ENCODE measurements at regions not wholly inside any gene's neighbourhood (a gene's known extent, or its start where the extent isn't known, plus 50 kb on each side); places are given as distances from the start of the nearest gene placed in this dataset.

DNA sequence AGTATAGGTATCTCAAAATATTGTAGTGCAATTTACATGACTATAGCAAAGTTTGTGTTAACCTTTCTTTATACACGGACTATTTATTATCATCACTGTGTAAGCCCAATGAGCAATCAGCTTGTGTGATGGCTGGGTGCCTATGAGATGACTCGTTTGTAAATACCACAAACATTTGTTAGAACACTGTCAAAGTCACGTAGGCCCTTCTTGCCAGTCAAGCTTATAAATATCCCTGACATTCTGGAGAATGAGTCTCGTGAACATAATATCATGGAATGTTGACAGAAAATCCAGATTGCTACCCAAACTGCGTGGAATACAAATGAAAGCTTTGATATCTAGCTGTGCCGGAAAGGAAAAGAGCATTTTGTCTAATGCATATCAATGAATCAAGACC lies 648.3 kb upstream of the MDGA2 start:
- no peak for ATAC-seq
- TF ChIP-seq, protein P1, sequence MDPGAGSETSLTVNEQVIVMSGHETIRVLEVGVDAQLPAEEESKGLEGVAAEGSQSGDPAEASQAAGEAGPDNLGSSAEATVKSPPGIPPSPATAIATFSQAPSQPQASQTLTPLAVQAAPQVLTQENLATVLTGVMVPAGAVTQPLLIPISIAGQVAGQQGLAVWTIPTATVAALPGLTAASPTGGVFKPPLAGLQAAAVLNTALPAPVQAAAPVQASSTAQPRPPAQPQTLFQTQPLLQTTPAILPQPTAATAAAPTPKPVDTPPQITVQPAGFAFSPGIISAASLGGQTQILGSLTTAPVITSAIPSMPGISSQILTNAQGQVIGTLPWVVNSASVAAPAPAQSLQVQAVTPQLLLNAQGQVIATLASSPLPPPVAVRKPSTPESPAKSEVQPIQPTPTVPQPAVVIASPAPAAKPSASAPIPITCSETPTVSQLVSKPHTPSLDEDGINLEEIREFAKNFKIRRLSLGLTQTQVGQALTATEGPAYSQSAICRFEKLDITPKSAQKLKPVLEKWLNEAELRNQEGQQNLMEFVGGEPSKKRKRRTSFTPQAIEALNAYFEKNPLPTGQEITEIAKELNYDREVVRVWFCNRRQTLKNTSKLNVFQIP (CRISPR knock-in tag; IDR thresholded peaks at IDR 0.05; ENCODE audit: borderline replicate concordance, low read depth), result no peak
- TF ChIP-seq, protein P2, sequence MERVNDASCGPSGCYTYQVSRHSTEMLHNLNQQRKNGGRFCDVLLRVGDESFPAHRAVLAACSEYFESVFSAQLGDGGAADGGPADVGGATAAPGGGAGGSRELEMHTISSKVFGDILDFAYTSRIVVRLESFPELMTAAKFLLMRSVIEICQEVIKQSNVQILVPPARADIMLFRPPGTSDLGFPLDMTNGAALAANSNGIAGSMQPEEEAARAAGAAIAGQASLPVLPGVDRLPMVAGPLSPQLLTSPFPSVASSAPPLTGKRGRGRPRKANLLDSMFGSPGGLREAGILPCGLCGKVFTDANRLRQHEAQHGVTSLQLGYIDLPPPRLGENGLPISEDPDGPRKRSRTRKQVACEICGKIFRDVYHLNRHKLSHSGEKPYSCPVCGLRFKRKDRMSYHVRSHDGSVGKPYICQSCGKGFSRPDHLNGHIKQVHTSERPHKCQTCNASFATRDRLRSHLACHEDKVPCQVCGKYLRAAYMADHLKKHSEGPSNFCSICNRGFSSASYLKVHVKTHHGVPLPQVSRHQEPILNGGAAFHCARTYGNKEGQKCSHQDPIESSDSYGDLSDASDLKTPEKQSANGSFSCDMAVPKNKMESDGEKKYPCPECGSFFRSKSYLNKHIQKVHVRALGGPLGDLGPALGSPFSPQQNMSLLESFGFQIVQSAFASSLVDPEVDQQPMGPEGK (CRISPR knock-in tag; IDR thresholded peaks at IDR 0.05; ENCODE audit: borderline replicate concordance), result no peak
- TF ChIP-seq TCF4 (CRISPR knock-in tag; IDR thresholded peaks at IDR 0.05; ENCODE audit: borderline replicate concordance), result no peak
- TF ChIP-seq RARB (CRISPR knock-in tag; IDR thresholded peaks at IDR 0.05), result no peak
- no peak for TF ChIP-seq ZNF8 (CRISPR knock-in tag; IDR thresholded peaks at IDR 0.05)
- no peak for TF ChIP-seq ZNF70 (CRISPR knock-in tag; IDR thresholded peaks at IDR 0.05)
- TF ChIP-seq ARNTL (CRISPR knock-in tag; IDR thresholded peaks at IDR 0.05; ENCODE audit: borderline replicate concordance, low read depth), result no peak
- TF ChIP-seq BACH2 (CRISPR knock-in tag; IDR thresholded peaks at IDR 0.05; ENCODE audit: borderline replicate concordance), result no peak
- no peak for TF ChIP-seq PPARA (CRISPR knock-in tag; IDR thresholded peaks at IDR 0.05; ENCODE audit: borderline replicate concordance)

DNA sequence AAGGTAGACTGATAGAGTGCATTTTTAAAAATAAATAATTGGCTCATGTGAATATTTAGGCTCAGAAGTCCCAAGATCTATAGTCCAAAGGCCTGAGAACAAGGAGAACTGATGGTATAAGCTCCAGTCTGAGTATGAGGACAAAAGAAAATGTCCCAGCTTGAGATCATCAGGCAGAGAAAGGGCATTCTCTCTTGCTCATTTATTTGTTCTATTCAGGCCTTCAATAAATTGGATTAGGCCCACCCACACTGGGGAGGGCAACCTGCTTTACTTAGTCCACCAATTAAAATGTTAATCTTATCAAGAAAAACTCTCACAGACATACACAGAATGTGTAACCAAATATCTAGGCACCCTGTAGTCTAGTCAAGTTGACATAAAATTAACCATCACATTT lies 644.4 kb upstream of the MDGA2 start:
- ATAC-seq, result no peak
- TF ChIP-seq CSDC2 (CRISPR knock-in tag; IDR thresholded peaks at IDR 0.05) (no peak), ZNF70 (CRISPR knock-in tag; IDR thresholded peaks at IDR 0.05) (no peak), ZFP3 (CRISPR knock-in tag; IDR thresholded peaks at IDR 0.05) (no peak), TOX (CRISPR knock-in tag; IDR thresholded peaks at IDR 0.05; ENCODE audit: borderline replicate concordance) (no peak), BACH2 (CRISPR knock-in tag; IDR thresholded peaks at IDR 0.05; ENCODE audit: borderline replicate concordance) (no peak), OSR1 (CRISPR knock-in tag; IDR thresholded peaks at IDR 0.05) (no peak), ZC3H10 (CRISPR knock-in tag; IDR thresholded peaks at IDR 0.05) (no peak), ISL1 (CRISPR knock-in tag; IDR thresholded peaks at IDR 0.05) (no peak)
- TF ChIP-seq, protein P3, sequence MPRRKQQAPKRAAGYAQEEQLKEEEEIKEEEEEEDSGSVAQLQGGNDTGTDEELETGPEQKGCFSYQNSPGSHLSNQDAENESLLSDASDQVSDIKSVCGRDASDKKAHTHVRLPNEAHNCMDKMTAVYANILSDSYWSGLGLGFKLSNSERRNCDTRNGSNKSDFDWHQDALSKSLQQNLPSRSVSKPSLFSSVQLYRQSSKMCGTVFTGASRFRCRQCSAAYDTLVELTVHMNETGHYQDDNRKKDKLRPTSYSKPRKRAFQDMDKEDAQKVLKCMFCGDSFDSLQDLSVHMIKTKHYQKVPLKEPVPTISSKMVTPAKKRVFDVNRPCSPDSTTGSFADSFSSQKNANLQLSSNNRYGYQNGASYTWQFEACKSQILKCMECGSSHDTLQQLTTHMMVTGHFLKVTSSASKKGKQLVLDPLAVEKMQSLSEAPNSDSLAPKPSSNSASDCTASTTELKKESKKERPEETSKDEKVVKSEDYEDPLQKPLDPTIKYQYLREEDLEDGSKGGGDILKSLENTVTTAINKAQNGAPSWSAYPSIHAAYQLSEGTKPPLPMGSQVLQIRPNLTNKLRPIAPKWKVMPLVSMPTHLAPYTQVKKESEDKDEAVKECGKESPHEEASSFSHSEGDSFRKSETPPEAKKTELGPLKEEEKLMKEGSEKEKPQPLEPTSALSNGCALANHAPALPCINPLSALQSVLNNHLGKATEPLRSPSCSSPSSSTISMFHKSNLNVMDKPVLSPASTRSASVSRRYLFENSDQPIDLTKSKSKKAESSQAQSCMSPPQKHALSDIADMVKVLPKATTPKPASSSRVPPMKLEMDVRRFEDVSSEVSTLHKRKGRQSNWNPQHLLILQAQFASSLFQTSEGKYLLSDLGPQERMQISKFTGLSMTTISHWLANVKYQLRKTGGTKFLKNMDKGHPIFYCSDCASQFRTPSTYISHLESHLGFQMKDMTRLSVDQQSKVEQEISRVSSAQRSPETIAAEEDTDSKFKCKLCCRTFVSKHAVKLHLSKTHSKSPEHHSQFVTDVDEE (CRISPR knock-in tag; IDR thresholded peaks at IDR 0.05), result no peak
- TF ChIP-seq, protein P4, sequence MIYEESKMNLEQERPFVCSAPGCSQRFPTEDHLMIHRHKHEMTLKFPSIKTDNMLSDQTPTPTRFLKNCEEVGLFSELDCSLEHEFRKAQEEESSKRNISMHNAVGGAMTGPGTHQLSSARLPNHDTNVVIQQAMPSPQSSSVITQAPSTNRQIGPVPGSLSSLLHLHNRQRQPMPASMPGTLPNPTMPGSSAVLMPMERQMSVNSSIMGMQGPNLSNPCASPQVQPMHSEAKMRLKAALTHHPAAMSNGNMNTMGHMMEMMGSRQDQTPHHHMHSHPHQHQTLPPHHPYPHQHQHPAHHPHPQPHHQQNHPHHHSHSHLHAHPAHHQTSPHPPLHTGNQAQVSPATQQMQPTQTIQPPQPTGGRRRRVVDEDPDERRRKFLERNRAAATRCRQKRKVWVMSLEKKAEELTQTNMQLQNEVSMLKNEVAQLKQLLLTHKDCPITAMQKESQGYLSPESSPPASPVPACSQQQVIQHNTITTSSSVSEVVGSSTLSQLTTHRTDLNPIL (CRISPR knock-in tag; IDR thresholded peaks at IDR 0.05; ENCODE audit: low read depth), result no peak
- TF ChIP-seq, protein P5, sequence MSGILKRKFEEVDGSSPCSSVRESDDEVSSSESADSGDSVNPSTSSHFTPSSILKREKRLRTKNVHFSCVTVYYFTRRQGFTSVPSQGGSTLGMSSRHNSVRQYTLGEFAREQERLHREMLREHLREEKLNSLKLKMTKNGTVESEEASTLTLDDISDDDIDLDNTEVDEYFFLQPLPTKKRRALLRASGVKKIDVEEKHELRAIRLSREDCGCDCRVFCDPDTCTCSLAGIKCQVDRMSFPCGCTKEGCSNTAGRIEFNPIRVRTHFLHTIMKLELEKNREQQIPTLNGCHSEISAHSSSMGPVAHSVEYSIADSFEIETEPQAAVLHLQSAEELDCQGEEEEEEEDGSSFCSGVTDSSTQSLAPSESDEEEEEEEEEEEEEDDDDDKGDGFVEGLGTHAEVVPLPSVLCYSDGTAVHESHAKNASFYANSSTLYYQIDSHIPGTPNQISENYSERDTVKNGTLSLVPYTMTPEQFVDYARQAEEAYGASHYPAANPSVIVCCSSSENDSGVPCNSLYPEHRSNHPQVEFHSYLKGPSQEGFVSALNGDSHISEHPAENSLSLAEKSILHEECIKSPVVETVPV (CRISPR knock-in tag; IDR thresholded peaks at IDR 0.05), result no peak

DNA sequence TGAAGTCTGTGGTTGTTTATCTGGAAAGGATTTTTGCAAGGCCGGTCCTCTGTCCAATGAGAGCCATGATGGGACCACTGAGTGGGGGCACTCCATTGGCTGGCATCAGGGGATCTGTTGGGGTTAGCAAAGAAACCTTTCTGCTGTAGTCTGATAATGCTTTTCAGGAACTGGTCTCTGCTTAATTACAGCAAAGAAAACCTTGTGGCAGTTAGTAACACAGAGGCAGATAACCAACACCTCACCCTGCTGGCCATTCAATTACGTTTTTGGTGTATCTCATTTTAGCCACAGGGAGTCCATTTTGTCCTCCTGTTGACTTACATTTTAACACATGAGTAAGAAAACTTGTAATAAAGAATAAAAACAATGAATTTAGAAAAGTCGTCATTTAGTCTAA lies 629.3 kb upstream of the MDGA2 start:
- no peak for ATAC-seq
- TF ChIP-seq ESRRG (CRISPR knock-in tag; IDR thresholded peaks at IDR 0.05), result no peak
- TF ChIP-seq, protein P1 (CRISPR knock-in tag; IDR thresholded peaks at IDR 0.05; ENCODE audit: borderline replicate concordance, low read depth), result no peak
- no peak for TF ChIP-seq ZNF70 (CRISPR knock-in tag; IDR thresholded peaks at IDR 0.05)
- no peak for TF ChIP-seq OSR1 (CRISPR knock-in tag; IDR thresholded peaks at IDR 0.05)
- TF ChIP-seq CSDC2 (CRISPR knock-in tag; IDR thresholded peaks at IDR 0.05), result no peak
- TF ChIP-seq, protein P2 (CRISPR knock-in tag; IDR thresholded peaks at IDR 0.05; ENCODE audit: borderline replicate concordance), result no peak
- TF ChIP-seq BACH2 (CRISPR knock-in tag; IDR thresholded peaks at IDR 0.05; ENCODE audit: borderline replicate concordance), result no peak
- TF ChIP-seq ZNF8 (CRISPR knock-in tag; IDR thresholded peaks at IDR 0.05), result no peak
- TF ChIP-seq PPARA (CRISPR knock-in tag; IDR thresholded peaks at IDR 0.05; ENCODE audit: borderline replicate concordance), result no peak
- no peak for TF ChIP-seq ARNTL (CRISPR knock-in tag; IDR thresholded peaks at IDR 0.05; ENCODE audit: borderline replicate concordance, low read depth)
- no peak for TF ChIP-seq ISL1 (CRISPR knock-in tag; IDR thresholded peaks at IDR 0.05)
- TF ChIP-seq GLIS3 (CRISPR knock-in tag; IDR thresholded peaks at IDR 0.05), result no peak
- TF ChIP-seq, protein P4 (CRISPR knock-in tag; IDR thresholded peaks at IDR 0.05; ENCODE audit: low read depth), result no peak
- no peak for TF ChIP-seq ZFP3 (CRISPR knock-in tag; IDR thresholded peaks at IDR 0.05)

Data from SK-N-SH treated with all-trans-retinoic acid at 6 μM for 48 hours (cell line).